ENCODE measurements at regions not wholly inside any gene's neighbourhood (a gene's known extent, or its start where the extent isn't known, plus 50 kb on each side); places are given as distances from the start of the nearest gene placed in this dataset.
"Not testable (repeated sequence)": the region's sequence is repeated elsewhere in the genome, so short reads cannot be mapped to it uniquely, and the experiment has no call there.

DNA sequence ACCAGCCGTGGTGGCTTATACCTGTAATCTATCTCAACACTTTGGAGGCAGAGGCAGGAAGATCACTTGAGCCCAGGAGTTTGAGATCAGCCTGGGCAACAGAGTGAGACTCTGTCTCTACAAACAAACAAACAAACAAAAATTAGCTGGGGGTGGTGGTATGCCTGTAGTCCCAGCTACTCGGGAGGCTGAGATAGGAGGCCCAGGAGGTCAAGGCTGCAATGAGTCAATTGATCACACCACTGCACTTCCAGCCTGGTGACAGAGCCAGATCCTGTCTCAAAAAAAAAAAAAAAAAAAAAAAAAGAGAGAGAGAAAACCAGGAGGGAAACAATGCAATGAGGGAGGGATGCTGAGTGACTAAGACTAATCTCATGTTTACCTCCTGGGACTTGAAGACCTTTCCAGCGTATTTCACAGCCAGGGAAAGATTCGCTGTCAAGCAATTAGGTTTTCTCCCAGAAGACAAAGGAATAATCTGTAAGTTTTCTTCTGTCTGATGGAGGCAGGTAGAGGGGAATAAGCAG is 51.1 kb upstream of the MIER3 start:
- no peak for DNase-seq

- not testable (repeated sequence) for DNase-seq
Observed at GRCh38 chr5:57003566-57003965, 51.6 kb upstream of the MIER3 start.

DNA sequence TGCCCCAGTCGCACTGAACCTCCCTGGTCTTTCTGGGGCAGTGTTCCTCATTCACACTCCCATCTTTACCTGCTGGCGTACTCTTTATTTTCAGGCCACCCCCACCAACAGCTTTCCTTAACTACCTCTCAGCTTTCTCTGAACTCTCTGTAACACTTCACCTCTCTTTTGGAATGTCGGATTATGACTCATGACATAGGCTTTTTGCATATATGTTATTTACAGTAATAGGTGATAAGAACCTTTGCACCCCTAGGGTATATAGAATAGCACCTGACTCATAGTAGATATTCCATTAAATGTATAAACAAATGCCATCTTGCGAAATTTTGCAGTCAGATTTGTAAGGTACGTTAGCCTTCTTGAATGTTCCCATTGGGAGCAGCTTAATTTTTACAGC is 52.9 kb upstream of the MIER3 start:
- no peak for DNase-seq

- no peak for DNase-seq
Observed at GRCh38 chr5:57007344-57007743, 55.4 kb upstream of the MIER3 start.

- DNase-seq: no peak
Observed at GRCh38 chr5:57009811-57010210, 57.9 kb upstream of the MIER3 start.

- DNase-seq: no peak
Observed at GRCh38 chr5:57010786-57011185, 58.9 kb upstream of the MIER3 start.

- DNase-seq: no peak
Observed at GRCh38 chr5:57012511-57012910, 60.6 kb upstream of the MIER3 start.

DNA sequence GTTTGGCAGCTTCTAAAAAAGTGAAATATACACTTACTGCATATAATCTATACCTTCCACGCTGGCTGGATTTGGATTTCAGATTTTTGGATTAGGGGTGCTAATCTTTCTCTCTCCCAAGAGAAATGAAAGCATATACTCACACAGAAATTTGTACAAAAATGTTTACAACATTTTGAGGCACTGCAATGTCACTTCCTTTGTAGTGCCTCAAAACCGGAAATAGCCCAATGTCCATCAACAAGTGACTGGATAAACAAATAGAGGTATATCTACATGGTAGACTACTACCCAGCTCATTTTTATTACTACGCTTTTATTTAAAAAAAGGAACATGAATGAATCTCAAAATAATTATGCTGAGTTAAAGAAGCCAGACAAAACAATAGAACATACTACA is 74.0 kb upstream of the MIER3 start:
- DNase-seq: no peak

DNA sequence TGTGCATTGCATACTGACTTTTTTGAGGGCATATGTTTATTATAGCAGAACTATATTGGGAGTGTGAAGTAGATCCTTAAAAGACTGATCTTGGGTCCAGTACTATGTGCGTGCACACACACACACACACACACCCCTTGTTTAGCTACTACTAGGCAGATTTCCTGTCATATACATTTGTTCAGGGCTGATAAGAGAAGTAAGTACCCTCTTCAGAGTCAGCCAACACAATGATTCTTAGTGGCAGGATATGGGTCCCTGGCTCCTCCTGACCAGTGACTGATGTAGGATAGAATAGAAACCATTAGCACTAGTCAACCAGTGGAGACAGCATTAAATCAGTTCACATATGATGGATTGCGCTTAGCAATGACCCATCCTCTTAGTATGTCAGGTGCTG is 76.2 kb upstream of the MIER3 start:
- DNase-seq: no peak

GRCh38 chr5:57032151-57032551 is 80.2 kb upstream of the MIER3 start:
- no peak for DNase-seq

GRCh38 chr5:57033103-57033502 is 81.2 kb upstream of the MIER3 start:
- DNase-seq: no peak

DNA sequence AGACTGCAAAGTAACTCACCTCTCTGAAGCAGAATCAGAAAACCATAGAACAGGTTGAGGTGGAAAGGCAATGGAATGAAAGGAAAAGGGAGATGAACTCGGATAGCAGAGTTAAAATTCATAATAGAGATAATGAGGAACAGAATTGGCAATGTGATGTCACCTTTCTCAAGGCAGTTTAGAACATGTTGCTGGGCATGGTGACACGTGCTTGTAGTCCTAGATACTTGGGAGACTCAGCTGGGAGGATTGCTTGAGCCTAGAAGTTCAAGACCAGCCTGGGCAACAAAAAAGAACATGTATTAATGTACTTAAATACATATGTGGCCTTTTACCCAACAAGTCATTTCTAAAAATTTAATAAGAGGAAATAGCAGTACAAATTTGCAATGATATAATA is 81.6 kb upstream of the MIER3 start:
- no peak for DNase-seq

- no peak for DNase-seq
Observed at GRCh38 chr5:57034201-57034916, 82.4 kb upstream of the MIER3 start.

- no peak for DNase-seq
Observed at GRCh38 chr5:57035955-57036354, 84.0 kb upstream of the MIER3 start.

DNA sequence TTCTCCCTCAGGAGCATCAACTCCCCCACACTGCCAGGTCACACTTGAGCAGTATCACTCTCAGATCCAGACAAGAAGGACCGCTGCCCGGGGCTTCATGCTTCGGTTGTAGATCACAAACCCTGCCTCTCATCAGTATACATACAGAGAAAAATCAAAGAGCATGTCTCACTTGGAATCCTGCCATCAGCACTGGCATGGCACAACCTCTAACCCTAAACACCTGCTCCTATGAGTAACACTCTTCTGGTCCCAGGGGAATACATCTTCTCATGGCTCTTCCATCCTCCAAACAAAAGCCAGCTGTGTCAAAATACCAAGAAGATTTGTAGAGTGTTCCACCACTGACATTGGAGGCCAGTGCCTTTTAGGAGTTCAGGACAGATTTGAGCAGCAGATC is 84.8 kb upstream of the MIER3 start:
- no peak for DNase-seq

DNA sequence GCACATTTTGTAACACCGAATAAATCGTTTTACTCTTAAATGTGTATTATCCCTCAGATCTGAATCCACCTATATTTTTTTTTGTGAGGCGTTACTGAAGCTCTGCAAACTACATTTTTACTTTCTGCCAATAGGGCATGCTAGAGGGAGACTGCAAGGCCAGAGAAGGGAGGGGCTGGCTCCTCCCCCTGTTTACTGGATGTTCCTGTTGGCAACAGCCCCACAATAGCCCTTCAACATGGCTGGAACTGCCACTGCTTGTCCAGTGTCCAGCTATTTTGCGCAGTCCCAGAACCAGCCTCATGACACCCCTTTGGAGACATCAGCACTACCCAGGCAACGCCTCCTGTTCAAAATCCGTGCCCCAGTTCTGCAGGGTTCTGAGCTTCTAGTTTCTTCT is 85.4 kb upstream of the MIER3 start:
- DNase-seq: no peak

GRCh38 chr5:57041570-57041969 is 89.6 kb upstream of the MIER3 start:
- no peak for DNase-seq

DNA sequence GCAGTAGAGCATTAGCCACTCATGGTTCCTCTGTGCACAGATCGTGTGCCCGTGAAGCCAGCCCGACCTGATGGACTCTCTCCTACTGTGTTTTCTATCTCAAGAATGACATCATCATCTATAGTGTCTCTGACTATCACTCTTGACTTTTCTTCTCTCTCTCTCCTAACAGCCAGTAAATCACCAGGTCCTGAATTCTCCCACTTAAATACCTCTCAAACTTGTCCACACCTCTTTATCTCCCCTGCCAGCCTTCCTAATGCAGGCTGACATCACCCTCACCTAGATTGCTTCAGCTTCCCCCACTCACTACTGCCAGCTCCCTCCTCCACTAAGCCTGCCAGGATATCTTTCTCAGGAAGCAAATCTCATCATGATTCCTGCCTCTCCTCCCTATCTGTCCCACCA is 90.6 kb upstream of the MIER3 start:
- no peak for DNase-seq

DNA sequence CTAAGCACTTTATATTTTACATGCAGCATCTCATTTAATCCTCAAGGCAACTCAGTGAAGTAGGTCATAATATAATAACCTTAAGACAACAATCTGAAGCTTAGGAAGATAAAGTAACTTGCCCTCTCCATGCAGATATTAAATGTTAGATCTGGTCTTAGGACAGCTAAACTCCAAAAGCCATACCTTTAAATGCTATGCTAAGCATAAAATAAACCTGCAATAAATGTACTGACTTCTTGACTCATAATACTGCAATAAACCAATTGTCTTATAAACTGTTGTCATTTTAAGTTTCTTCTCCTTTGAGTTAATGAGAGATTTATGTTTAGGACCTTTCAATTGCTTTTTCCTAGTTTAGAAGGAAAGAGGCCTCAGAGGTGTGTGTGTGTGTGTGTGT is 102.2 kb upstream of the MIER3 start:
- DNase-seq: no peak

DNA sequence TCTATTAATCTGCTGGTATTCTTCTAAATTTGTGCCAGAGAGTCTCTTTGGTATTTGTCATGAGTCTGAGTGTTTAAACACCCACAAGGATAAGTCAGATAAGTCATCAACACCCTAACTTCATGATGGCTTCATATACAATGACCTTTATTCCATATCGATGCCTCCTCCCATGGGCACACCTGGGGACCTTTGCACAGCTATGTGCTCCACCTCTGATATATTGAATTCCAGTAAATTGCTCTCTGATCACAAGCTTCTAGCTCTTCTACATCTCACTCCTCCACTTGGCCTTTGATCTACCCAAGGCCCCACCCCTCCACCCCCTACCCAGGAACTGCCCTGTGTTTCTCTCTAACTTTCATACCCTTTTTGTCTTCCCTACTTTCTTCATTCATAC is 102.7 kb upstream of the MIER3 start:
- no peak for DNase-seq

- DNase-seq: no peak
Observed at GRCh38 chr5:57055731-57056130, 103.8 kb upstream of the MIER3 start.

- no peak for DNase-seq
Observed at GRCh38 chr5:57063773-57064172, 110.1 kb upstream of the GPBP1 start.

GRCh38 chr5:57066924-57067596 is 106.8 kb upstream of the GPBP1 start:
- DNase-seq: no peak

- DNase-seq: peak; percentile 4
Observed at GRCh38 chr5:57067597-57067924, 106.3 kb upstream of the GPBP1 start.
